HepG2 (cell line): ENCODE measurements at regions not wholly inside any gene's neighbourhood (a gene's known extent, or its start where the extent isn't known, plus 50 kb on each side); places are given as distances from the start of the nearest gene placed in this dataset.

Source experiments
- ATAC-seq: fragments of 200-7000 bp; cut with Tn5 transposase; 3 replicates; pipeline ENCODE4 v1.9.1; 2020; ENCODE audit warnings: mild to moderate bottlenecking, moderate library complexity
- BruUV-seq: library from RNA; stranded (reverse); fragments of 400-500 nt; replicated peaks from 2 replicates; lab custom pipeline; 2021; lab: Mats Ljungman, UMichigan
- CTCF ChIA-PET: fragments of 300-600 bp; formaldehyde crosslinking; extraction: SDS; loops from one replicate; lab custom pipeline; 2021; ENCODE audit warnings: low total read pairs, inconsistent platforms, low intra/inter-chr PET ratio; lab: Yijun Ruan, JAX
- POLR2A ChIA-PET: fragments of 350-600 bp; sonication (Branson Sonifier 250); formaldehyde crosslinking; loops from one replicate; lab custom pipeline; 2020; ENCODE audit warnings: antibody characterized with exemption, inconsistent platforms; lab: Yijun Ruan, JAX
- DNase-seq: peaks from one replicate; pipeline ENCODE4 v3.0.0-alpha.2; 2015; ENCODE audit warnings: low spot score
- FAIRE-seq: peaks from 3 replicates; lab custom pipeline; 2011; peaks lifted over from hg19 to GRCh38; lab: Jason Lieb, UNC
- H2AFZ ChIP-seq: one replicate; pipeline ENCODE4 v1.6.1; 2011; ENCODE audit warnings: low read length, inconsistent platforms
- H3K27ac ChIP-seq: fragments of 300-600 bp; 3 replicates; pipeline ENCODE4 v1.8.0; 2011; ENCODE audit warnings: mixed run types, mild to moderate bottlenecking, mixed read lengths, low read length, inconsistent platforms; ENCODE audit not compliant: insufficient read depth; ENCODE audit errors: extremely low read length
- H3K27me3 ChIP-seq, 2 experiments: fragments of 200-600 bp in 1 of 2; 2 replicates in 1 of 2; 3 replicates in 1 of 2; pipeline versions ENCODE4 v1.6.0 to v1.8.0; 2011; ENCODE audit warnings: low read length in 2 of 2, mild to moderate bottlenecking in 2 of 2, moderate library complexity in 2 of 2, inconsistent platforms in 1 of 2; ENCODE audit not compliant: insufficient read depth in 2 of 2, control insufficient read depth in 1 of 2
- H3K36me3 ChIP-seq, 2 experiments: fragments of 200-600 bp in 1 of 2; replicated peaks in 1 of 2; 2 replicates in 1 of 2; 3 replicates in 1 of 2; pipeline versions ENCODE4 v1.5.1 to v1.8.0; 2011; ENCODE audit warnings: low read length in 2 of 2, inconsistent platforms in 1 of 2; ENCODE audit not compliant: insufficient read depth in 2 of 2, control insufficient read depth in 1 of 2
- H3K4me1 ChIP-seq: 2 replicates; pipeline ENCODE4 v1.5.1; 2012; ENCODE audit warnings: low read length, inconsistent platforms; ENCODE audit not compliant: insufficient read depth
- H3K4me2 ChIP-seq: 2 replicates; pipeline ENCODE4 v1.6.0; 2011; ENCODE audit warnings: low read depth, low read length, inconsistent platforms
- H3K4me3 ChIP-seq, 3 experiments: fragments of 200-600 bp in 1 of 3; sonication (generic), shearing (Covaris generic) in 1 of 3; replicated peaks in 1 of 3; 2 replicates each; pipeline ENCODE4 v1.5.1; 2011 to 2016; ENCODE audit warnings: low read length in 3 of 3, inconsistent platforms in 2 of 3, low read depth in 2 of 3, mild to moderate bottlenecking in 2 of 3, control low read depth in 1 of 3, mixed read lengths in 1 of 3; ENCODE audit not compliant: insufficient read depth in 1 of 3
- H3K79me2 ChIP-seq: one replicate; pipeline ENCODE4 v1.6.1; 2011; ENCODE audit warnings: low read length, inconsistent platforms; ENCODE audit not compliant: insufficient read depth
- H3K9ac ChIP-seq: 2 replicates; pipeline ENCODE4 v1.6.0; 2011; ENCODE audit warnings: mild to moderate bottlenecking, low read depth, low read length, inconsistent platforms; ENCODE audit not compliant: insufficient read depth
- H3K9me3 ChIP-seq: 2 replicates; pipeline ENCODE4 v1.5.1; 2012; ENCODE audit warnings: mild to moderate bottlenecking, low read length
- H4K20me1 ChIP-seq: 2 replicates; pipeline ENCODE4 v1.6.0; 2011; ENCODE audit warnings: inconsistent platforms, mild to moderate bottlenecking, low read length, moderate library complexity; ENCODE audit not compliant: insufficient read depth
- EZH2 ChIP-seq: conservative IDR thresholded peaks from 2 replicates; pipeline ENCODE4 v1.6.1; 2012; ENCODE audit warnings: mild to moderate bottlenecking, low read depth, low read length, moderate library complexity
- FOSL2 ChIP-seq: sonication (generic); formaldehyde crosslinking; IDR thresholded peaks from 2 replicates; pipeline ENCODE4 v1.4.0; 2020; ENCODE audit warnings: missing genetic modification reagents
- HNRNPH1 ChIP-seq: fragments of 200-400 bp; formaldehyde crosslinking; optimal IDR thresholded peaks from 2 replicates; pipeline ENCODE3; 2017; ENCODE audit warnings: mild to moderate bottlenecking, low read depth, low read length
- HOXA7 ChIP-seq: sonication (generic); formaldehyde crosslinking; IDR thresholded peaks from 2 replicates; pipeline ENCODE4 v1.8.1; 2022; ENCODE audit warnings: mild to moderate bottlenecking, missing genetic modification reagents, moderate library complexity
- KLF15 ChIP-seq: sonication (generic); formaldehyde crosslinking; IDR thresholded peaks from 2 replicates; pipeline ENCODE4 v1.8.1; 2023; ENCODE audit warnings: borderline replicate concordance, mild to moderate bottlenecking, inconsistent platforms, missing genetic modification reagents, mixed read lengths
- NFE2L2 ChIP-seq: fragments of 150-350 bp; IDR thresholded peaks from 2 replicates; pipeline ENCODE4 v1.6.1; 2014; ENCODE audit warnings: low read length
- NFYB ChIP-seq: sonication (generic); formaldehyde crosslinking; IDR thresholded peaks from 2 replicates; pipeline ENCODE4 v1.4.0; 2020; ENCODE audit warnings: missing genetic modification reagents
- PCBP2 ChIP-seq: fragments of 200-400 bp; formaldehyde crosslinking; optimal IDR thresholded peaks from 2 replicates; pipeline ENCODE3; 2018; ENCODE audit warnings: low read length, low read depth; ENCODE audit not compliant: poor library complexity, severe bottlenecking
- PHB2 ChIP-seq: fragments of 450-650 bp; IDR thresholded peaks from 2 replicates; pipeline ENCODE4 v1.6.1; 2018; ENCODE audit not compliant: partially characterized antibody
- ZNF33B ChIP-seq: sonication (generic); formaldehyde crosslinking; IDR thresholded peaks from 2 replicates; pipeline ENCODE4 v1.5.1; 2020; ENCODE audit warnings: mild to moderate bottlenecking, missing genetic modification reagents
- ZNF549 ChIP-seq: sonication (generic); formaldehyde crosslinking; IDR thresholded peaks from 2 replicates; pipeline ENCODE4 v1.5.0; 2020; ENCODE audit warnings: missing genetic modification reagents
- ZNF552 ChIP-seq: sonication (generic); formaldehyde crosslinking; IDR thresholded peaks from 2 replicates; pipeline ENCODE4 v1.9.0; 2022; ENCODE audit warnings: missing genetic modification reagents, mild to moderate bottlenecking, borderline replicate concordance
- ZNF777 ChIP-seq: sonication (generic); formaldehyde crosslinking; IDR thresholded peaks from 2 replicates; pipeline ENCODE4 v1.4.0; 2020; ENCODE audit warnings: missing genetic modification reagents
- ZNF878 ChIP-seq: sonication (generic); formaldehyde crosslinking; IDR thresholded peaks from 2 replicates; pipeline ENCODE4 v1.8.1; 2023; ENCODE audit warnings: mild to moderate bottlenecking, missing genetic modification reagents, moderate library complexity
- WGBS: methylation state at CpG from one replicate; pipeline ENCODE4 v1.1.6; 2017; ENCODE audit warnings: low lambda C conversion rate; 5-methylcytosine and 5-hydroxymethylcytosine counted together
- in situ Hi-C: cut with HindIII; loops from 2 replicates; pipeline ENCODE4 v1.10.0; 2017; ENCODE audit warnings: low pct_unique_long_range_greater_than_20kb; ENCODE audit not compliant: extremely low pct_ligation_motif_present
- intact Hi-C: fragments of 100-400 bp; cut with micrococcal nuclease; formaldehyde crosslinking; loops from one replicate; pipeline ENCODE4 v1.10.0; 2022; ENCODE audit not compliant: unreplicated experiment
- TF ChIP-seq, protein P1 (sequence below): sonication (generic); formaldehyde crosslinking; IDR thresholded peaks from 2 replicates; pipeline ENCODE4 v1.9.0; 2021; ENCODE audit warnings: missing genetic modification reagents, mild to moderate bottlenecking, borderline replicate concordance
- TF ChIP-seq, protein P2 (sequence below): sonication (generic); formaldehyde crosslinking; IDR thresholded peaks from 2 replicates; pipeline ENCODE4 v1.5.0; 2020; ENCODE audit warnings: missing genetic modification reagents
- TF ChIP-seq, protein P3 (sequence below): sonication (generic); formaldehyde crosslinking; IDR thresholded peaks from 2 replicates; pipeline ENCODE4 v1.5.1; 2020; ENCODE audit warnings: missing genetic modification reagents, mild to moderate bottlenecking, borderline replicate concordance

DNA sequence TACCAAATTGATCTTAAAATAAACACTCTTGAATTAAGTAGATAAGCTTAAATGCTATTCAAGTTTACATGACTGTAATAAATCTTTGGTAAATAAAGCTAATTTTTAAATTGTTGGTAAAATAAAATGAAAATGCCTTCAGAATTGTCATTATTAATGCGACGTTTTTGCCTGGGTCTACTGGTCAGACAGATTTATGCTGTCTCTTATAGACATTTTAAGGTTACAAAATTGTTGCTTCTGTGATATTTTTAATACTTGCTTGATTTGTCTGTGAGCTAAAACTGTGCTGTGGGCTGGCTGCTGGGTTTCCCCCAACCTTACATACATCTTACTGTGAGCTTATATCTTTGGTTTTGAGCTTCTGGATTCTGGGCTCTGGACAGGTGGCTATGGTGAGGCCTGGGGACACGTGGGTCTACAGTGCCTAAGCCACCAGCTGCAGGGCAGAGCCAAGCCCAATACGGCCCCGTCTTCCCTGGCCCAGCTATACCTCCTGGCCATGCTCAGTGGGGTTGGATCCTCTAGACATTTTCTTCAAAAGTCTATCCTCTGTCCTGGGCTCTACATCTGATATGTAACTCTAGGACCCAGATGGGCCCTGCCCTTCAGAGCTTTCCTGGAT is 81.4 kb downstream of the ETS2 start:
- Histone ChIP-seq H3K27ac (no peak overlapping the region), H3K9me3 (peaks cover 29% of the 10 kb centered on the region), H4K20me1 (no peaks in the 10 kb centered on the region), H3K36me3 (no peaks in the 10 kb centered on the region), H3K4me3 (no peak overlapping the region), H3K4me2 (no peak overlapping the region), H2AFZ (no peak overlapping the region), H3K27me3 (no peaks in the 10 kb centered on the region), H3K9ac (no peak overlapping the region), H3K79me2 (no peaks in the 10 kb centered on the region), H3K4me1 (peaks cover 10% of the 10 kb centered on the region)
- FAIRE-seq (no peak), DNase-seq (no peak), ATAC-seq (no peak)
- no TSS peak for BruUV-seq
- in situ Hi-C loops (no loop called here), intact Hi-C loops (no loop called here)
- POLR2A ChIA-PET: no interaction called here
- TF ChIP-seq ZNF549 (CRISPR knock-in tag): no peak
- no peak for TF ChIP-seq ZNF33B (CRISPR knock-in tag)
- TF ChIP-seq NFYB (CRISPR knock-in tag): no peak
- TF ChIP-seq, protein P1, sequence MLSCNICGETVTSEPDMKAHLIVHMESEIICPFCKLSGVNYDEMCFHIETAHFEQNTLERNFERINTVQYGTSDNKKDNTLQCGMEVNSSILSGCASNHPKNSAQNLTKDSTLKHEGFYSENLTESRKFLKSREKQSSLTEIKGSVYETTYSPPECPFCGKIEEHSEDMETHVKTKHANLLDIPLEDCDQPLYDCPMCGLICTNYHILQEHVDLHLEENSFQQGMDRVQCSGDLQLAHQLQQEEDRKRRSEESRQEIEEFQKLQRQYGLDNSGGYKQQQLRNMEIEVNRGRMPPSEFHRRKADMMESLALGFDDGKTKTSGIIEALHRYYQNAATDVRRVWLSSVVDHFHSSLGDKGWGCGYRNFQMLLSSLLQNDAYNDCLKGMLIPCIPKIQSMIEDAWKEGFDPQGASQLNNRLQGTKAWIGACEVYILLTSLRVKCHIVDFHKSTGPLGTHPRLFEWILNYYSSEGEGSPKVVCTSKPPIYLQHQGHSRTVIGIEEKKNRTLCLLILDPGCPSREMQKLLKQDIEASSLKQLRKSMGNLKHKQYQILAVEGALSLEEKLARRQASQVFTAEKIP (CRISPR knock-in tag): no peak
- no peak for TF ChIP-seq NFE2L2
- TF ChIP-seq HOXA7 (CRISPR knock-in tag): no peak
- no peak for TF ChIP-seq PCBP2
- no peak for TF ChIP-seq KLF15
- no peak for TF ChIP-seq HNRNPH1
- no peak for TF ChIP-seq ZNF777 (CRISPR knock-in tag)
- TF ChIP-seq, protein P2, sequence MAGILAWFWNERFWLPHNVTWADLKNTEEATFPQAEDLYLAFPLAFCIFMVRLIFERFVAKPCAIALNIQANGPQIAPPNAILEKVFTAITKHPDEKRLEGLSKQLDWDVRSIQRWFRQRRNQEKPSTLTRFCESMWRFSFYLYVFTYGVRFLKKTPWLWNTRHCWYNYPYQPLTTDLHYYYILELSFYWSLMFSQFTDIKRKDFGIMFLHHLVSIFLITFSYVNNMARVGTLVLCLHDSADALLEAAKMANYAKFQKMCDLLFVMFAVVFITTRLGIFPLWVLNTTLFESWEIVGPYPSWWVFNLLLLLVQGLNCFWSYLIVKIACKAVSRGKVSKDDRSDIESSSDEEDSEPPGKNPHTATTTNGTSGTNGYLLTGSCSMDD (CRISPR knock-in tag): no peak
- no peak for TF ChIP-seq ZNF878 (CRISPR knock-in tag)
- TF ChIP-seq EZH2: no peak
- TF ChIP-seq PHB2: no peak
- TF ChIP-seq ZNF552: no peak
- TF ChIP-seq FOSL2 (CRISPR knock-in tag): no peak
- TF ChIP-seq, protein P3, sequence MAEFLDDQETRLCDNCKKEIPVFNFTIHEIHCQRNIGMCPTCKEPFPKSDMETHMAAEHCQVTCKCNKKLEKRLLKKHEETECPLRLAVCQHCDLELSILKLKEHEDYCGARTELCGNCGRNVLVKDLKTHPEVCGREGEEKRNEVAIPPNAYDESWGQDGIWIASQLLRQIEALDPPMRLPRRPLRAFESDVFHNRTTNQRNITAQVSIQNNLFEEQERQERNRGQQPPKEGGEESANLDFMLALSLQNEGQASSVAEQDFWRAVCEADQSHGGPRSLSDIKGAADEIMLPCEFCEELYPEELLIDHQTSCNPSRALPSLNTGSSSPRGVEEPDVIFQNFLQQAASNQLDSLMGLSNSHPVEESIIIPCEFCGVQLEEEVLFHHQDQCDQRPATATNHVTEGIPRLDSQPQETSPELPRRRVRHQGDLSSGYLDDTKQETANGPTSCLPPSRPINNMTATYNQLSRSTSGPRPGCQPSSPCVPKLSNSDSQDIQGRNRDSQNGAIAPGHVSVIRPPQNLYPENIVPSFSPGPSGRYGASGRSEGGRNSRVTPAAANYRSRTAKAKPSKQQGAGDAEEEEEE: no peak
- CTCF ChIA-PET: no interaction called here
- WGBS: 55% methylated on average over 3 of the region's 5 CpGs
